Left ventricle myocardium inferior (tissue), 1 donor: ENCODE measurements at regions not wholly inside any gene's neighbourhood (a gene's known extent, or its start where the extent isn't known, plus 50 kb on each side); places are given as distances from the start of the nearest gene placed in this dataset.

Experiments
- DNase-seq: peaks from one replicate; pipeline ENCODE4 v3.0.0-alpha.2; 2020
- H3K27ac ChIP-seq: fragments of 200-600 bp; replicated peaks from 2 replicates; pipeline ENCODE4 v1.8.0; 2021
- H3K27me3 ChIP-seq: fragments of 200-600 bp; 2 replicates; pipeline ENCODE4 v1.8.0; 2021; ENCODE audit warnings: low read depth
- H3K36me3 ChIP-seq: fragments of 200-600 bp; 2 replicates; pipeline ENCODE4 v1.8.0; 2021
- H3K4me1 ChIP-seq: fragments of 200-600 bp; 2 replicates; pipeline ENCODE4 v1.8.0; 2021
- H3K4me3 ChIP-seq: fragments of 200-600 bp; 2 replicates; pipeline ENCODE4 v1.8.0; 2021; ENCODE audit warnings: mild to moderate bottlenecking, moderate library complexity
- H3K9me3 ChIP-seq: fragments of 200-600 bp; replicated peaks from 2 replicates; pipeline ENCODE4 v1.8.0; 2021
- intact Hi-C: fragments of 100-400 bp; cut with micrococcal nuclease; formaldehyde crosslinking; loops from one replicate; pipeline ENCODE4 v1.11.0; 2022
- TF ChIP-seq, protein P1 (sequence below): fragments of 200-600 bp; IDR thresholded peaks from 2 replicates; pipeline ENCODE4 v1.8.0; 2021; ENCODE audit warnings: antibody characterized with exemption, mild to moderate bottlenecking, borderline replicate concordance
- donor health status: DM: no; HTN: yes; CAD: no; lungs with severe emphysema.

DNA sequence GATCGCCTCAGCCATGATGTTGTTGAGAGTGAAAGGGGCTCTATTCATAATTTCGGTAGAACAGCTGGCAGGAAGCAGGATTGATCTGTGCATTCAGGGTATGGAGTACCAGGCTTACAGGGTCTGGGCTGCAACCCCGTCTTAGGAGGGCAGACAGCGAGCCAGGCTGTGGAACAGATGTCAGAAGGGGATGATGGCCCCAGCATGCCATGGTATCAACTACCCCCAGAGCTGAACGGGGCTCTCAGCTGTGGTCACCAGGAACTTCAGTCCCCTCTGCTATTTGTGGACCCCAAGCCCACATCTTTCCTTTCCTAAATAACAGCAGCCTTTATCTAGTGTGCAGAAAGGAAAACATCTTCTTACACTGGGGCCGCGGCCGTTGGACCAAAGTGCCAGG is 422.2 kb upstream of the SALL3 start:
- Histone ChIP-seq H3K27me3 (peaks cover 17% of the 10 kb centered on the region), H3K4me3 (no peak overlapping the region), H3K36me3 (no peaks in the 10 kb centered on the region), H3K27ac (no peak overlapping the region), H3K4me1 (no peaks in the 10 kb centered on the region), H3K9me3 (peaks cover 34% of the 10 kb centered on the region)
- DNase-seq, result no peak
- TF ChIP-seq, protein P1, sequence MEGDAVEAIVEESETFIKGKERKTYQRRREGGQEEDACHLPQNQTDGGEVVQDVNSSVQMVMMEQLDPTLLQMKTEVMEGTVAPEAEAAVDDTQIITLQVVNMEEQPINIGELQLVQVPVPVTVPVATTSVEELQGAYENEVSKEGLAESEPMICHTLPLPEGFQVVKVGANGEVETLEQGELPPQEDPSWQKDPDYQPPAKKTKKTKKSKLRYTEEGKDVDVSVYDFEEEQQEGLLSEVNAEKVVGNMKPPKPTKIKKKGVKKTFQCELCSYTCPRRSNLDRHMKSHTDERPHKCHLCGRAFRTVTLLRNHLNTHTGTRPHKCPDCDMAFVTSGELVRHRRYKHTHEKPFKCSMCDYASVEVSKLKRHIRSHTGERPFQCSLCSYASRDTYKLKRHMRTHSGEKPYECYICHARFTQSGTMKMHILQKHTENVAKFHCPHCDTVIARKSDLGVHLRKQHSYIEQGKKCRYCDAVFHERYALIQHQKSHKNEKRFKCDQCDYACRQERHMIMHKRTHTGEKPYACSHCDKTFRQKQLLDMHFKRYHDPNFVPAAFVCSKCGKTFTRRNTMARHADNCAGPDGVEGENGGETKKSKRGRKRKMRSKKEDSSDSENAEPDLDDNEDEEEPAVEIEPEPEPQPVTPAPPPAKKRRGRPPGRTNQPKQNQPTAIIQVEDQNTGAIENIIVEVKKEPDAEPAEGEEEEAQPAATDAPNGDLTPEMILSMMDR, result no peak
- intact Hi-C loops, result no loop called here

DNA sequence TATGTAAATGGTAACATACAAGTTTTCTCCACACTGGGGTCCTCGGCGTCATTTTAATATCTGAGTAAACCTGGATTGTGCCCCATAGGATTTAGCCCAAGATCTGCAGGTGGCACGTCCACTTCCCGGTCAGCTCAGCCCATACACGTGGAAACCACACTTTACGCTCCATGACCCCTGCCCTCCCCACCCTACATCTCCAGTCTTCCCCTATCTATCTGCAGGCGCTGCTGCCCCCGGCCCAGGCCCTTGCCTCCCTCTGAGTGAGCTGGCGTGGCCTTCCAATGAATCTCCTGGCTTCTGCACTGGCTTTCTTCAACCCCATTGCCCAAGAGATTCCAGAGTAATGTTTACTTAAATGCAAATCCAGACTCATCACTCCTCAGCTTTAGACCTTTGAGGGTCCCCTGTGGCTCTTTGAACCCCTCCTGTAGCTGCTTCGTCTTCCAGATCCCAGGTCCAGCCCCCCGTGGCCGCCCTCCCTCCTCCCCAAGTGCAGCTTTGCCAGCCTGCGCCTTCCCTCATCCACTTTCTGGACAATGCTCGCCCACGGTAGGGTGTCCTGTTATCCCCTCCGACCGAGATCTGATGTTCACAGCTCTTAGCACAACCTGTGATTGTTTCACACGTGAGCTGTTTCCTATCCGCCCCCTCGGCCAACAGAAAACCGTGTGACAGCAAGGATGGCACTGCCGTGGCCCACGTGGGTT is 421.4 kb upstream of the SALL3 start:
- Histone ChIP-seq H3K9me3 (peaks cover 34% of the 10 kb centered on the region), H3K4me1 (no peaks in the 10 kb centered on the region)
- TF ChIP-seq, protein P1, result no peak

DNA sequence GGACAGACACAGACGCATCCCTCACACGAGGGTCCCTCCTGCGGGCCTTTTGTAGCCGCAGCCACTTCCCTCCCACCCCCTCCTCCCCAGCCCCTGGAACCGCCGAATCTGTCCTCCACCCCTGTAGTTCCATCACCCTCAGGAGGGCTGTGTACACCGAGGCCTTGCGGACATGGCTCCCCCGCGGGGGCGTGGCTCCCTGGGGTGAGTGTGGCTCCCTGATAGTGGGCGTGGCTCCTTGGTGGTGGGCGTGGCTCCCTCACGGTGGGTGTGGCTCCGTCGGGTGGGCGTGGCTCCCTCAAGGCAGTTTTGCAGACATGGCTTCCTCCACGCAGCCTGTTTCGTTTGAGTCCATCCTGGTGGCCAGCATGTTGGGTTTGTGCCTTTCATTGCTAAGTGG is 420.7 kb upstream of the SALL3 start:
- H3K27me3 ChIP-seq, result peaks cover 28% of the 10 kb centered on the region
- H3K4me1 ChIP-seq, result no peaks in the 10 kb centered on the region
- no peak overlapping the region for H3K27ac ChIP-seq
- H3K36me3 ChIP-seq, result no peaks in the 10 kb centered on the region
- peaks cover 30% of the 10 kb centered on the region for H3K9me3 ChIP-seq
- DNase-seq, result no peak
- TF ChIP-seq, protein P1, result no peak
- intact Hi-C loops, result no loop called here
- no peak overlapping the region for H3K4me3 ChIP-seq

More for the DNA sequence above, 421.4 kb upstream of the SALL3 start:
- no peak for DNase-seq
- Histone ChIP-seq H3K27ac (no peak overlapping the region), H3K4me3 (no peak overlapping the region), H3K36me3 (no peaks in the 10 kb centered on the region), H3K27me3 (peaks cover 25% of the 10 kb centered on the region)
- intact Hi-C loops, result no loop called here

DNA sequence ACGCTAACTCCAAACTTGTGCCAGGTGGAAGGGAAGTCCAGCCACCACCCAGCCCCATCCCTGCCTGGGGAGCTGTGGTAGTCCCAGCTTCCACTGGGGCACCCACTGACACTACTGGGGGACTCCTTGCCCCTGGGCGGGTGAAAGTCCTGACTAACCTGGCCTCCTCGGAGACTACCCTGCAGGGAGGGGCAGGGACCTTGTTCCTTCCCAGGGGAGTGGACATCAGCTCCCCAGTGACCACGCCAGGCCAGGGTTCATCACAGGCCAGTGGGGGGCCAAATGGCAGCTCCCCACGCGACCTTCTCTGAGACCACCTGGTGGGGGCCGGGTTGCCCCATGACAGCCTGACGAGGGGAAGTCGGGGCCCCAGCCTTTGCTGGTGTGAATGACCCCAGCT is 420.0 kb upstream of the SALL3 start:
- no peaks in the 10 kb centered on the region for H3K36me3 ChIP-seq
- peaks cover 23% of the 10 kb centered on the region for H3K9me3 ChIP-seq
- H3K4me3 ChIP-seq, result no peak overlapping the region
- H3K27me3 ChIP-seq, result peaks cover 30% of the 10 kb centered on the region
- DNase-seq, result no peak
- no peak overlapping the region for H3K27ac ChIP-seq
- no peaks in the 10 kb centered on the region for H3K4me1 ChIP-seq
- intact Hi-C loops, result no loop called here
- TF ChIP-seq, protein P1, result no peak

DNA sequence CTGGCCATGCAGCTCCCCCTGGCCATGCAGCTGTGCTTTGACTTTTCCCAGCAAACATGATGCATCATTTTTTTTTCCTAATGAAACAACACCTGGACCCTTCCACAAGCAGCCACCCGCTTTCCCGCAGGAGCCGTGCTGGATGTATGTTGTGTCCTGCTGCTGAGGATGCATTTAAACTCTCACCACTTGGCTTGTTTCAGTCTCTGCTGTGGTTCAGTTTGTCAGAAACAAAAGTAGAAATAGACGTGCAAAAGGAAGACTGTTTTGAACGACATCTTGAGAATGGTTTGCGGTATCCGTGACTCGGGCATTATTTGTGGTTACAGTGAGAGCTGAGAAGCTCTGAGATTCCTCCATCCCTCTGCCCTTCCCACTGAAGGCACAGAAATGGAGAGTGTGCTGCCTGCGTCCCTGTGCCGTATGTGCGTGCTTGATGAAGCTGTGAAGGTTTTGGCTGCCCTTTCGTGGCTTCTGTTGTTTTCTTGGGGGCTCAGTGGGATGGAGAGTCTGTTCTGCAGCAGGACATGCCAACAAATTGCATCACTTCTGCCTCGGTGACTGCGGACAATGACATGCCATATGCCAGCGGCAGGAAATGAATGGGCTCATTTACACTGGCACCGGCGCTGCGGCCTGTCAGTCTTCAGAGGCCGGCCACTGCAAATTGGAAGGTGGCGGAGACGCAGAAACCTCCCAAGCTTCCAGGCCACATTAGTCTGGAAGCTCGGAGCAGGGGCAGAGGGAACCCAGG is 417.7 kb upstream of the SALL3 start:
- Histone ChIP-seq H3K27me3 (peaks cover 49% of the 10 kb centered on the region), H3K36me3 (no peaks in the 10 kb centered on the region), H3K27ac (no peak overlapping the region), H3K9me3 (no peaks in the 10 kb centered on the region), H3K4me3 (no peak overlapping the region), H3K4me1 (no peaks in the 10 kb centered on the region)
- intact Hi-C loops, result no loop called here
- TF ChIP-seq, protein P1, result no peak
- DNase-seq, result no peak
